ENCODE measurements at regions not wholly inside any gene's neighbourhood (a gene's known extent, or its start where the extent isn't known, plus 50 kb on each side); places are given as distances from the start of the nearest gene placed in this dataset.

GRCh38 chr15:61682891-61683735 lies 377.1 kb downstream of the VPS13C start:
- CTCF ChIA-PET = no interaction called here
- FAIRE-seq = no peak

GRCh38 chr15:61681676-61682075 lies 378.6 kb downstream of the VPS13C start:
- no peak for DNase-seq (ENCODE audit: low read depth, low spot score)
- Histone ChIP-seq H3K4me2 (ENCODE audit: insufficient read depth, low read length) (no peak overlapping the region), H3K36me3 (ENCODE audit: control insufficient read depth in 2 of 2, extremely low read depth in 1 of 2, insufficient read depth in 2 of 2, low read length in 2 of 2) (no peaks in the 10 kb centered on the region), H3K4me1 (ENCODE audit: control insufficient read depth, extremely low read depth, insufficient read depth, low read length) (no peaks in the 10 kb centered on the region), H3K4me3 (replicated peaks in 1 of 3; ENCODE audit: insufficient read depth in 1 of 3, low read depth in 1 of 3, low read length in 3 of 3) (no peak overlapping the region), H3K79me2 (ENCODE audit: control insufficient read depth, insufficient read depth, low read length) (no peaks in the 10 kb centered on the region), H2AFZ (ENCODE audit: low read depth, low read length) (no peak overlapping the region), H3K9ac (replicated peaks; ENCODE audit: extremely low read depth, insufficient read depth, low read length) (no peak overlapping the region), H3K9me3 (replicated peaks; ENCODE audit: control insufficient read depth, insufficient read depth, low read length) (no peaks in the 10 kb centered on the region), H4K20me1 (replicated peaks; ENCODE audit: control insufficient read depth, extremely low read depth, insufficient read depth, low read length) (no peaks in the 10 kb centered on the region), H3K9me1 (replicated peaks; ENCODE audit: control insufficient read depth, extremely low read depth, insufficient read depth, low read length) (no peaks in the 10 kb centered on the region), H3K27ac (ENCODE audit: insufficient read depth, low read depth, low read length) (no peak overlapping the region), H3K27me3 (ENCODE audit: control insufficient read depth in 2 of 2, insufficient read depth in 2 of 2, low read length in 2 of 2) (no peaks in the 10 kb centered on the region)
- intact Hi-C loops (cut with micrococcal nuclease) (no loop called here), dilution Hi-C loops (cut with MboI; ENCODE audit: extremely low pct_ligation_motif_present, low sequenced_read_pairs) (no loop called here)
- no TSS peak for BruUV-seq (replicated peaks)
- TF ChIP-seq, protein P1, sequence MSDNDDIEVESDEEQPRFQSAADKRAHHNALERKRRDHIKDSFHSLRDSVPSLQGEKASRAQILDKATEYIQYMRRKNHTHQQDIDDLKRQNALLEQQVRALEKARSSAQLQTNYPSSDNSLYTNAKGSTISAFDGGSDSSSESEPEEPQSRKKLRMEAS (IDR thresholded peaks at IDR 0.05; ENCODE audit: insufficient read depth, insufficient read length) = no peak
- TF ChIP-seq CTCF (IDR thresholded peaks at IDR 0.05; ENCODE audit: extremely low read depth in 1 of 2, insufficient read depth in 1 of 2, low read depth in 1 of 2, low read length in 2 of 2) = no peak
- no peak for TF ChIP-seq MYC (IDR thresholded peaks at IDR 0.05; ENCODE audit: low read depth, low read length)
- TF ChIP-seq POLR2AphosphoS5 (IDR thresholded peaks at IDR 0.05; ENCODE audit: insufficient read depth, low read depth, low read length) = no peak
- no peak for TF ChIP-seq GATA2 (IDR thresholded peaks at IDR 0.05; ENCODE audit: insufficient read depth, insufficient read length, low read depth, low read length)
- TF ChIP-seq JUN (IDR thresholded peaks at IDR 0.05; ENCODE audit: borderline replicate concordance, insufficient read depth, insufficient read length, low read depth) = no peak
- no peak for TF ChIP-seq EZH2 (IDR thresholded peaks at IDR 0.05; ENCODE audit: borderline replicate concordance, low read depth, low read length, severe bottlenecking)
- ChIA-PET CTCF (no interaction called here), POLR2A (no interaction called here)
- FAIRE-seq = no peak

More at GRCh38 chr15:61682891-61683735, 377.1 kb downstream of the VPS13C start:
- Histone ChIP-seq H3K4me1 (ENCODE audit: control insufficient read depth, extremely low read depth, insufficient read depth, low read length) (no peaks in the 10 kb centered on the region), H4K20me1 (replicated peaks; ENCODE audit: control insufficient read depth, extremely low read depth, insufficient read depth, low read length) (no peaks in the 10 kb centered on the region), H3K4me3 (replicated peaks in 1 of 3; ENCODE audit: insufficient read depth in 1 of 3, low read depth in 1 of 3, low read length in 3 of 3) (no peak overlapping the region), H3K36me3 (ENCODE audit: control insufficient read depth in 2 of 2, extremely low read depth in 1 of 2, insufficient read depth in 2 of 2, low read length in 2 of 2) (no peaks in the 10 kb centered on the region), H3K4me2 (ENCODE audit: insufficient read depth, low read length) (no peak overlapping the region), H3K79me2 (ENCODE audit: control insufficient read depth, insufficient read depth, low read length) (no peaks in the 10 kb centered on the region), H3K9me1 (replicated peaks; ENCODE audit: control insufficient read depth, extremely low read depth, insufficient read depth, low read length) (no peaks in the 10 kb centered on the region), H3K27ac (ENCODE audit: insufficient read depth, low read depth, low read length) (no peak overlapping the region), H2AFZ (ENCODE audit: low read depth, low read length) (no peak overlapping the region), H3K9ac (replicated peaks; ENCODE audit: extremely low read depth, insufficient read depth, low read length) (no peak overlapping the region), H3K27me3 (ENCODE audit: control insufficient read depth in 2 of 2, insufficient read depth in 2 of 2, low read length in 2 of 2) (no peaks in the 10 kb centered on the region), H3K9me3 (replicated peaks; ENCODE audit: control insufficient read depth, insufficient read depth, low read length) (no peaks in the 10 kb centered on the region)
- intact Hi-C loops (cut with micrococcal nuclease) = no loop called here
- TF ChIP-seq MYC (IDR thresholded peaks at IDR 0.05; ENCODE audit: low read depth, low read length) (no peak), FOS (IDR thresholded peaks at IDR 0.05; ENCODE audit: borderline replicate concordance, insufficient read depth, low read length) (no peak)
- POLR2A ChIA-PET = no interaction called here
- BruUV-seq (replicated peaks) = no TSS peak
- dilution Hi-C loops (cut with MboI; ENCODE audit: extremely low pct_ligation_motif_present, low sequenced_read_pairs) = no loop called here
- DNase-seq (ENCODE audit: low read depth, low spot score) = no peak
